ENCODE measurements at regions not wholly inside any gene's neighbourhood (a gene's known extent, or its start where the extent isn't known, plus 50 kb on each side); places are given as distances from the start of the nearest gene placed in this dataset.

- TF ChIP-seq REST (IDR thresholded peaks at IDR 0.05; ENCODE audit: insufficient read depth in 1 of 2, low read depth in 2 of 2, low read length in 2 of 2) (no peak), SIN3A (IDR thresholded peaks at IDR 0.05; ENCODE audit: borderline replicate concordance, insufficient read depth, low read length) (no peak), FOXP2 (optimal IDR thresholded peaks at IDR 0.05; ENCODE audit: borderline replicate concordance, extremely low read depth, extremely low read length, insufficient read depth) (no peak), TAF1 (IDR thresholded peaks at IDR 0.05; ENCODE audit: borderline replicate concordance, insufficient read depth, low read length) (no peak), POLR2AphosphoS5 (IDR thresholded peaks at IDR 0.05; ENCODE audit: low read depth, low read length) (no peak)
These were observed 112.4 kb downstream of the CD47 start for GRCh38 chr3:107978131-107979055.

GRCh38 chr3:107977221-107978130 lies 113.4 kb downstream of the CD47 start:
- TF ChIP-seq FOXP2 (optimal IDR thresholded peaks at IDR 0.05; ENCODE audit: borderline replicate concordance, extremely low read depth, extremely low read length, insufficient read depth) (no peak), SIN3A (IDR thresholded peaks at IDR 0.05; ENCODE audit: borderline replicate concordance, insufficient read depth, low read length) (no peak), TAF1 (IDR thresholded peaks at IDR 0.05; ENCODE audit: borderline replicate concordance, insufficient read depth, low read length) (no peak), REST (IDR thresholded peaks at IDR 0.05; ENCODE audit: insufficient read depth in 1 of 2, low read depth in 2 of 2, low read length in 2 of 2) (no peak), POLR2AphosphoS5 (IDR thresholded peaks at IDR 0.05; ENCODE audit: low read depth, low read length) (no peak)

GRCh38 chr3:107976202-107976800 lies 114.5 kb downstream of the CD47 start:
- no peak for TF ChIP-seq POLR2AphosphoS5 (IDR thresholded peaks at IDR 0.05; ENCODE audit: low read depth, low read length)
- TF ChIP-seq REST (IDR thresholded peaks at IDR 0.05; ENCODE audit: insufficient read depth in 1 of 2, low read depth in 2 of 2, low read length in 2 of 2), result no peak
- no peak for TF ChIP-seq FOXP2 (optimal IDR thresholded peaks at IDR 0.05; ENCODE audit: borderline replicate concordance, extremely low read depth, extremely low read length, insufficient read depth)
- TF ChIP-seq TAF1 (IDR thresholded peaks at IDR 0.05; ENCODE audit: borderline replicate concordance, insufficient read depth, low read length), result no peak
- no peak for TF ChIP-seq SIN3A (IDR thresholded peaks at IDR 0.05; ENCODE audit: borderline replicate concordance, insufficient read depth, low read length)

- TF ChIP-seq SIN3A (IDR thresholded peaks at IDR 0.05; ENCODE audit: borderline replicate concordance, insufficient read depth, low read length), result no peak
- TF ChIP-seq FOXP2 (optimal IDR thresholded peaks at IDR 0.05; ENCODE audit: borderline replicate concordance, extremely low read depth, extremely low read length, insufficient read depth), result no peak
- no peak for TF ChIP-seq POLR2AphosphoS5 (IDR thresholded peaks at IDR 0.05; ENCODE audit: low read depth, low read length)
- no peak for TF ChIP-seq TAF1 (IDR thresholded peaks at IDR 0.05; ENCODE audit: borderline replicate concordance, insufficient read depth, low read length)
- no peak for TF ChIP-seq REST (IDR thresholded peaks at IDR 0.05; ENCODE audit: insufficient read depth in 1 of 2, low read depth in 2 of 2, low read length in 2 of 2)
These were observed 115.2 kb downstream of the CD47 start for GRCh38 chr3:107975529-107976201.

All from PFSK-1 (cell line).